ENCODE measurements at regions not wholly inside any gene's neighbourhood (a gene's known extent, or its start where the extent isn't known, plus 50 kb on each side); places are given as distances from the start of the nearest gene placed in this dataset.

DNA sequence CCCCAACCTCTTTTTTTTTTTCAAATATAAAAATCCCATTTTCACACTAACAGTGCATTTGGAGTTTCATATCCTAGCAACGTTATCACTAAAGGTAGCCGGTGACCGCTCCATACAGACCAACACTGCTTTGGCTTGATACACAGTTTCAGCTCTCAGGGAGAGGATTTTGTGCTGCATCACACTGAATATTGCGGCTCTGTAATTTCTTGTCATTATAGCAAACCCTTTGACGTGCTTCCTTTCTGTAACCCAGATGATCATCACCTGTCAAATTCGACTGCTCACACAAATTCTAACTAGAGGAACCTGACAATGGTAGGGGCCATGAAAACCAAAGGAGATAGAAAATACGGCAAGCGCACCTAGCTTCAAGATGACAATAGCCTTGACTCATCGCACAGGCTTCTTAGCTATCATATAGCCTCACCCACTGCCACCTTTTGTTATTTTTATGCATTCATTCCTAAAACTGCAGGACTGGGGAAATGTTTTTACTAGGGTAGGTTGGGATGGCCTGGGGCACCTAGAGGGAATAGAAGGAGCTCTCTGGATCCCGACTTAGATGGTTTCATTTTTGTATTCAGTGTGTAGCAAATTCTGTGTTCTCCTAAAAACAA is 582.9 kb upstream of the PIK3C3 start:
- Mint-ChIP-seq H3K4me1 (ENCODE audit: low read depth) (no peaks in the 10 kb centered on the region), H3K9me3 (ENCODE audit: insufficient read depth) (no peaks in the 10 kb centered on the region), H3K4me3 (no peak overlapping the region), H3K27me3 (ENCODE audit: low read depth) (no peaks in the 10 kb centered on the region), H3K36me3 (ENCODE audit: low read depth) (no peaks in the 10 kb centered on the region), H3K27ac (no peak overlapping the region)
- ATAC-seq (no peak), DNase-seq (no peak)
- POLR2A ChIA-PET = no interaction called here
- CTCF ChIA-PET = no interaction called here

DNA sequence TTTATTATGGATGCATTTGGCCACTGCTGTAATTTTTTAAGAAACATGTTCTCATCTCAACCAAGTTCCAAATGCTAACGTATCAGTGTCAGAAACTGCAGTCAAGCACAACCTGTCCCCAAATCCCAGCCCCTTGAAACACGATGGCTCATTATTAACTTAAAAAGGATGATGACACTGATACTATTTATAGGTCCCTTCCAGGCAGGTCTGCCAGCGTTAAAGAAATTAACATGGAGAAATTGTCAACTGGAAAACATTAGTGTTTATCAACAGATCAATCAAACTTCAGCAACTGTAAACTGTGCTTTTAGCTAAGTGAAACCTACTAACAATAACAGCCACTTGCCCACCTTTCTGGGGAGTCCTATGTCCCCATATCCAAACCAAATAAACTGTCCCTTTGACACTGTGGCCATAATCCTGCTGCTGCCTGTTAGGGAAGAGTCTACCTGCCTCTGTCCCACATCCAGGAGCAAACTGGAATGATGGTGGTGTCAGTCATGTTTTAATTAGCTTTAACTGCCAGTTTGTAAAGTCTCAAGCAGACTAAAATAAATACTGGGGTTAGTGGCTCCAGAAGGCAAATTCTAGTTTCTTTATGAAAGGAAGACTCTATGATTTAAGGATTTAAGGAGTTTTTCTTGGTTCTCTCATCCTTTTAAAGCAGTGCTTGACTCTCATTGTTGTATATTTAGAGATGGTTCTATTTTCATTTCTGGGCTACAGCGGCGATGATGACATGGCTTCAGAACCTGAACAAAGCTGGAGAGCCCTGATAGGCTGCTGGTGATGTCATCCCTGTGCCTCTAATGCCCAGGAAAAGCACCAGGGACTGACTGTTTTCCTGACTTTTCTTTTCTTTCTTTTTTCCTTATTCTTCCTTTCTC is 583.6 kb upstream of the PIK3C3 start:
- CTCF ChIA-PET = no interaction called here
- H3K27ac Mint-ChIP-seq = no peak overlapping the region

DNA sequence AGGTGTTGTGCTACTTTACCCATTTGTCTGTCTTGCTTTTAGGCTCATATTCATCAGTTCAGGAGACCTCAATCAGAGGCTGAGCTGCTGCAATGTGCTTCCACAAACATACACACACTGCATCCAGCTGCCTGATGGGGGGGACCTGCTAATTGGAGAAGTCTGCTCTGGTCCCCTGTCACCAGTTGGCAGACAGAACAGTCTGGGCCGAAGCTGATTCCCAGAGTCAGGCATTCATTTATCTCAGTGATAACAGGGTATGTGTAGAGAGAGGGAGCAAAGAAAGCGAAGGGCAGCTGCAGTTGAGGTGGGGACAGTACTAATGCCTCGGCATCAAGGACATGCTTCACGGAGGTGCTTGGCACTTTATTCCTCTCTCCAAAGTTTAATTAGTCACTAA is 584.3 kb upstream of the PIK3C3 start:
- Mint-ChIP-seq H3K4me3 (no peak overlapping the region), H3K4me1 (ENCODE audit: low read depth) (no peaks in the 10 kb centered on the region), H3K9me3 (ENCODE audit: insufficient read depth) (no peaks in the 10 kb centered on the region), H3K36me3 (ENCODE audit: low read depth) (no peaks in the 10 kb centered on the region), H3K27ac (no peak overlapping the region), H3K27me3 (ENCODE audit: low read depth) (no peaks in the 10 kb centered on the region)
- ATAC-seq (no peak), DNase-seq (no peak)
- ChIA-PET CTCF (no interaction called here), POLR2A (no interaction called here)

More for the DNA sequence above, 583.6 kb upstream of the PIK3C3 start:
- H3K36me3 Mint-ChIP-seq (ENCODE audit: low read depth) = no peaks in the 10 kb centered on the region
- DNase-seq (no peak), ATAC-seq (no peak)
- no peak overlapping the region for H3K4me3 Mint-ChIP-seq
- POLR2A ChIA-PET = no interaction called here
- H3K4me1 Mint-ChIP-seq (ENCODE audit: low read depth) = no peaks in the 10 kb centered on the region
- no peaks in the 10 kb centered on the region for H3K9me3 Mint-ChIP-seq (ENCODE audit: insufficient read depth)
- H3K27me3 Mint-ChIP-seq (ENCODE audit: low read depth) = no peaks in the 10 kb centered on the region

DNA sequence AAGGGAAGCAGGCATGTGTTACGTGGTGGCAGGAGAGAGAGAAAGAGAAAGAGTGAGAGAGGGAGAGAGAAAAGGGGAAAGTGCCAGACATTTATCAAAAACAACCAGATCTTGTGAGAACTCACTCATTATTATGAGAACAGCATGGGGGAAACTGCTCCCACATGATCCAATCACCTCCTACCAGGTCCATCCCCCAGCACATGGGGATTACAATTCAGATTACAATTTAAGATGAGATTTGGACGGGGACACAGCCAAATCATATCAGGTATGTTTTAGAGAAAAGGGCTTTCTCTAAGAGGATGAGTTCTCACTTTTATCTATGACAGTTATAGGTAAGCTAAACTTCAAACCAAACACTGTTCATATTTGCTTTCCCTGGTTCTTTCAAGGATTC is 597.3 kb upstream of the PIK3C3 start:
- CTCF ChIA-PET = no interaction called here
- Mint-ChIP-seq H3K27ac (no peak overlapping the region), H3K9me3 (ENCODE audit: insufficient read depth) (peaks cover 13% of the 10 kb centered on the region), H3K27me3 (ENCODE audit: low read depth) (no peaks in the 10 kb centered on the region), H3K4me1 (ENCODE audit: low read depth) (no peaks in the 10 kb centered on the region), H3K4me3 (no peak overlapping the region), H3K36me3 (ENCODE audit: low read depth) (no peaks in the 10 kb centered on the region)
- POLR2A ChIA-PET = no interaction called here
- ATAC-seq (no peak), DNase-seq (no peak)

DNA sequence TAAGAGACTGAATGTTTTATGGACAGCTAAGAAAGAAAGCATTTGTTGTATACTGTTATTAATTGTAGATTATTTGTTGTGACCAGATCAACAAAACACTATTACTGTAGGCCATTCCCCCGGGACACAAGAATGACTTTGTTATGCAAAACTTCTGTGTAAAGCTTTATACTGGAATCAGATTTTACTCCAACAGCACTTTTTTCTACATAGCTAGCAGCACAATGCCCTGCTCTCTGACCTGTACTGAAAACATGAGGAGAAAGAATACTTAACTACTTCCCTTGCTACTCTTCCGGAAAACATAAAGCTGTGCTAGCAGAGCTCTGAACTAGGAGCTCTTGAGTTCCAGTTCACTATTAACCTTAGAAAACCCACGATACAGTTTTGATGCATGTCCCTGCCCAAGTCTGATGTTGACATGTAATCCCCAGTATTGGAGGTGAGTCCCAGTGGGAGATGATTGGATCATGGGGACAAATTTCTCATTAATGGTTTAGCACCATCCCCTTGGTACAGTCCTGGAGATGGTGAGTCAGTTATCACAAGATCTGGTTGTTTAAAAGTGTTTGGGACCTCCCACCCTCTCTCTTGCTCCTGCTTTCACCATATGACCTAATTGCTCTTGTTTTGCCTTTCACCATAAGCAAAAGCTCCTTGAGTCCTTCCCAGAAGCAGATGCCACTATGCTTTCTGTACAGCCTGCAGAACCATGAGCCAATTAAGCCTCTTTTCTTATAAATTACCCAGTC is 601.1 kb upstream of the PIK3C3 start:
- ATAC-seq (no peak), DNase-seq (no peak)
- ChIA-PET POLR2A (no interaction called here), CTCF (no interaction called here)
- Mint-ChIP-seq H3K4me1 (ENCODE audit: low read depth) (no peaks in the 10 kb centered on the region), H3K4me3 (no peak overlapping the region), H3K27ac (no peak overlapping the region), H3K36me3 (ENCODE audit: low read depth) (no peaks in the 10 kb centered on the region), H3K9me3 (ENCODE audit: insufficient read depth) (peaks cover 12% of the 10 kb centered on the region), H3K27me3 (ENCODE audit: low read depth) (no peaks in the 10 kb centered on the region)

DNA sequence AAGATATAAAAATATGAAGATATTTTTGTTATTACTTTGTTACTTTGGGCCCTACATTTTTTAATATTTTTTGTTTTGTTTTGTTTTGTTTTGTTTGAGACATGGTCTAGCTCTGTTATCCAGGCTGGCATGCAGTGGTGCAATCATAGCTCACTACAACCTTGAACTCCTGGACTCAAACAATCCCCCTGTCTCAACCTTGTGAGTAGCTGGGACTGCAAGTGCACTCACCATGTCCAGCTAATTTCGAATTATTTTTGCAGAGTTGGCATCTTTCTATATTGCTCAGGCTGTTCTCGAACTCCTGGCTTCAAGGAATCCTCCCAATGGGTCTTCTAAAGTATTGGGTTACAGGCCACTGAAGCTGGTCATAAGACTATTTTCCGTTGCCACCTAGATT is 603.6 kb upstream of the PIK3C3 start:
- ChIA-PET POLR2A (no interaction called here), CTCF (interaction anchor here (1.0 kb wide), 1 partner anchor 723 kb away, joined by 3 read pairs; no protein-coding TSS in a partner anchor)
- Mint-ChIP-seq H3K36me3 (ENCODE audit: low read depth) (no peaks in the 10 kb centered on the region), H3K27ac (no peak overlapping the region), H3K4me3 (no peak overlapping the region), H3K9me3 (ENCODE audit: insufficient read depth) (peaks cover 5% of the 10 kb centered on the region), H3K4me1 (ENCODE audit: low read depth) (no peaks in the 10 kb centered on the region), H3K27me3 (ENCODE audit: low read depth) (no peaks in the 10 kb centered on the region)
- no peak for DNase-seq
- ATAC-seq = no peak

DNA sequence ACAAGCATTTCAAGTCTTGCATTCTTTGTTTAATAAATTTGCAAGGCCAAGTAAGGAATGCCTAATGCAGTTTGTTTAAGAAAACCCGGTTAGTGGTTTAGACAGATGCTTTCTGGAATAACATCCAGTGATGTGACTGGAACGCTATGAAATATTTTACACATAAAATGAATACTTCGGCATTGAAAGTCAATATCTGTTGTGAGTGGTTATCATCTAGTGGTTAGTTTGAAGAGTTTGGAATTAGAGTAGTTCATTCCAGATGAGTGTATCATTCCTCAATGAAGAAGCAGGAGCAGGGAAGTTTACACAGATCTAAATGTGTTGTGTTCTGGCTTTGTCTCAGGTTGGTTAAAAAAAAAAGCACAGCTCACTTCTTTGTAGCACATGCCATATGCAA is 608.0 kb upstream of the PIK3C3 start:
- CTCF ChIA-PET = no interaction called here
- no peaks in the 10 kb centered on the region for H3K4me1 Mint-ChIP-seq (ENCODE audit: low read depth)

DNA sequence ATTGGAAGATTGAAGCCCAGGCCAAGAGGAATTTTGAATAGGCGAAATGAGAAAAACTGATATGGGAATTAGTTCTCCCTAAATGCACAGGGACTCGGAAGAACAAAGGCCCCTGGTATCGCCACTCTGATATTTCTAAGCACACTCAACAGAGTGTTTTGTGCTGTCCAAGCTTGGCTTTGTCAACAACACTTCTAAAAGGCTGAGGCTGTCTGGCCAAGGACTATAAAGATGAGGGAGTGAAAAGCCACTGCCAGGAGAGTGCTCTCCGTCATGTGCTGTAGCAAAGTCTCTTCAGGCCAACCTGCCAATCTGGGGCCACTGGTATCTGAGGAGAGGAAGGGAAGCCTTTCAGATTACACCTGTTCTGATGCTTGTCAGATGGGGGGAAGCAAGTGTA is 611.2 kb upstream of the PIK3C3 start:
- ATAC-seq (no peak), DNase-seq (no peak)
- ChIA-PET POLR2A (no interaction called here), CTCF (no interaction called here)
- no peaks in the 10 kb centered on the region for H3K27me3 Mint-ChIP-seq (ENCODE audit: low read depth)
- no peak overlapping the region for H3K4me3 Mint-ChIP-seq
- H3K4me1 Mint-ChIP-seq (ENCODE audit: low read depth) = no peaks in the 10 kb centered on the region
- no peaks in the 10 kb centered on the region for H3K36me3 Mint-ChIP-seq (ENCODE audit: low read depth)
- H3K9me3 Mint-ChIP-seq (ENCODE audit: insufficient read depth) = peaks cover 2% of the 10 kb centered on the region
- no peak overlapping the region for H3K27ac Mint-ChIP-seq

More for the DNA sequence above, 608.0 kb upstream of the PIK3C3 start:
- ATAC-seq = no peak
- DNase-seq = no peak
- Mint-ChIP-seq H3K36me3 (ENCODE audit: low read depth) (no peaks in the 10 kb centered on the region), H3K27me3 (ENCODE audit: low read depth) (no peaks in the 10 kb centered on the region), H3K4me3 (no peak overlapping the region), H3K27ac (no peak overlapping the region), H3K9me3 (ENCODE audit: insufficient read depth) (peaks cover 2% of the 10 kb centered on the region)
- POLR2A ChIA-PET = no interaction called here

DNA sequence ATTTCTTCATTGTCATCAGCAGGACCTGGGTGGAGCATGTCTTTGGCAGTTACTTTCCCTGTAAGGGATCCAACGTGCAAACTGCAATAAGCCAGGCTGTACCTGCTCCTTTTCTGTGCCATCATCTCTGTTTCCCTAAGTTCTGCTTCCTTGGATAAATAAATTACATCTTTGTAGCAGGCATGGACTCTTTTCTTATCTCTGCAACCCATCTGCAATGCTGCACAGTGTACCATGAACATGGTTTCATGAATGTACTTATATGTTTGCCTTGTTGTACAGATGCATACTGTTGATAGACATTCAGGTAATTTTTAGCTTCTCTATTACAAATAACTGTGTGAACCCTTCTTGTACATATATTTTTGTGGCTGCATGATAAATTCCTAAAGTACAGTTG is 616.7 kb upstream of the PIK3C3 start:
- Mint-ChIP-seq H3K36me3 (ENCODE audit: low read depth) (no peaks in the 10 kb centered on the region), H3K9me3 (ENCODE audit: insufficient read depth) (peaks cover 2% of the 10 kb centered on the region), H3K27ac (no peak overlapping the region), H3K4me3 (no peak overlapping the region), H3K4me1 (ENCODE audit: low read depth) (no peaks in the 10 kb centered on the region), H3K27me3 (ENCODE audit: low read depth) (no peaks in the 10 kb centered on the region)
- ATAC-seq = no peak
- DNase-seq = no peak
- CTCF ChIA-PET = no interaction called here
- POLR2A ChIA-PET = no interaction called here

DNA sequence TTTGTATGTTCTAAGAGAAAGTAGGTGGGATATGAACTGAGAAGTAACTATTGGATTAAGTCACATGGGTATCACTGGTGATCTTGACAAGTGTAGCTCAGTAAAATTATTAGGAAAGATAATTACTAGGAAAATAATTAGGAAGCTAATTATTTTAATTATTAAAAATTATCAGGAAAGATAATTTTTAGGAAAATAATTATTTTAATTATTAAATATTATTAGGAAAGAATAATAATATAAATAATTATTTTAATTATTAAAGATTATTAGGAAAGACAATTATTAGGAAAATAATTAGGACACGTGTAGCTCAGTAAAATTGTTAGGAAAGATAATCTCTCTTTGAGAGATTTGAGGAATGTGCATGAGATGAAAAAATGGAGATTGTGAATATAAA is 623.4 kb upstream of the PIK3C3 start:
- ChIA-PET POLR2A (no interaction called here), CTCF (no interaction called here)
- DNase-seq = no peak
- H3K27ac Mint-ChIP-seq = no peak overlapping the region
- H3K4me1 Mint-ChIP-seq (ENCODE audit: low read depth) = no peaks in the 10 kb centered on the region
- no peaks in the 10 kb centered on the region for H3K36me3 Mint-ChIP-seq (ENCODE audit: low read depth)
- H3K9me3 Mint-ChIP-seq (ENCODE audit: insufficient read depth) = no peaks in the 10 kb centered on the region
- H3K4me3 Mint-ChIP-seq = no peak overlapping the region
- no peaks in the 10 kb centered on the region for H3K27me3 Mint-ChIP-seq (ENCODE audit: low read depth)
- ATAC-seq = no peak

DNA sequence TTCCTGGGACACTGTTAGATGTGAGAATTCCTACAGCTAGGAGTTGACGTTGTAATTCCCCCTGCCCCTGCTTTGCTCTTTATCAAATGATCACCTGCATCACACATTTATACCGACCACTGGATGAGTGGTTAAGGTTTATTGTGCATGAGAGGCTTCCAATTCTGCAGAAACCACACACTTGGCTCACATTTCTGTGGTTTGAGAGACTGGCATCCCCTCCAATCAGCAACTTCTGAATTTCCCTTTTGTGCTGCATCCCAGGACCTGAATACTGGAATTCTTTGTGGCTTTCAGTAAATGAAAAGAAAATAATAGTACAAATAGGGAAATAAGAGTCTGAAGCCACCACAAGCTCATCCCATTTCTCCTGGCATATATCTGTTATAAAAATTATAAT is 628.7 kb upstream of the PIK3C3 start:
- H3K27me3 Mint-ChIP-seq (ENCODE audit: low read depth) = no peaks in the 10 kb centered on the region
- no peaks in the 10 kb centered on the region for H3K9me3 Mint-ChIP-seq (ENCODE audit: insufficient read depth)
- no peak for DNase-seq
- H3K4me3 Mint-ChIP-seq = no peak overlapping the region
- H3K4me1 Mint-ChIP-seq (ENCODE audit: low read depth) = no peaks in the 10 kb centered on the region
- no peak overlapping the region for H3K27ac Mint-ChIP-seq
- POLR2A ChIA-PET = no interaction called here
- ATAC-seq = no peak
- H3K36me3 Mint-ChIP-seq (ENCODE audit: low read depth) = no peaks in the 10 kb centered on the region
- CTCF ChIA-PET = no interaction called here

DNA sequence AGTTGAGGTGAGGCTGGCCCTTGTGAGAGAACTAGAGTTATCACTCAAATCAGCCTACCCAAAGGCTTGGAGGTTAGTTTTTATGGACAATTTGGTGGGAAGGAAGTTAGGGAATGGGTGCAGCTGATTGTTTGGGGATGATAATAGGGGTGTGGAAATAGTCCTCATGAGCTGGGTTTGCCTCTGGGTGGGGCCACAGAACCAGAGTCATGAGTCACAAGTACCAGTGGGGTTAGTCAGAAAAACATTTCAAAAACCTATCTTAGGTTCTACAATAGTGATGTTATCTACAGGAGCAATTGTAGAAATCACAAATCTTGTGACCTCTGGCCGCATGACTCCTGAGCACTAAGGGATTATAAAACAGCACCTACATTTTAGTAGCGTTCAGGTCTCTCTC is 630.1 kb upstream of the PIK3C3 start:
- DNase-seq (no peak), ATAC-seq (no peak)
- ChIA-PET POLR2A (no interaction called here), CTCF (no interaction called here)
- no peaks in the 10 kb centered on the region for H3K36me3 Mint-ChIP-seq (ENCODE audit: low read depth)
- H3K4me3 Mint-ChIP-seq = no peak overlapping the region
- no peak overlapping the region for H3K27ac Mint-ChIP-seq
- H3K4me1 Mint-ChIP-seq (ENCODE audit: low read depth) = no peaks in the 10 kb centered on the region
- no peaks in the 10 kb centered on the region for H3K27me3 Mint-ChIP-seq (ENCODE audit: low read depth)
- no peaks in the 10 kb centered on the region for H3K9me3 Mint-ChIP-seq (ENCODE audit: insufficient read depth)
